Gastroesophageal sphincter (tissue), 3 donors: ENCODE measurements at regions not wholly inside any gene's neighbourhood (a gene's known extent, or its start where the extent isn't known, plus 50 kb on each side); places are given as distances from the start of the nearest gene placed in this dataset.
"Not testable (repeated sequence)": the region's sequence is repeated elsewhere in the genome, so short reads cannot be mapped to it uniquely, and the experiment has no call there.

Experiments
- POLR2A ChIP-seq, 2 donors: fragments of 450-650 bp; IDR thresholded peaks; one replicate each; pipeline ENCODE4 v1.6.1; 2017; ENCODE audit warnings: antibody characterized with exemption in 2 of 2, mild to moderate bottlenecking in 2 of 2, moderate library complexity in 1 of 2
- POLR2AphosphoS5 ChIP-seq: sonication (generic); formaldehyde crosslinking; IDR thresholded peaks from one replicate; pipeline ENCODE4 v1.6.1; 2017; ENCODE audit warnings: antibody characterized with exemption
- TF ChIP-seq, protein P1 (sequence below), 4 experiments: fragments of 200-600 bp in 2 of 4; fragments of 450-650 bp in 2 of 4; sonication (generic) in 1 of 4; IDR thresholded peaks; one replicate each; pipeline ENCODE4 v1.5.1; 2017 to 2019; ENCODE audit warnings: antibody characterized with exemption in 4 of 4, mild to moderate bottlenecking in 2 of 4, moderate library complexity in 2 of 4

DNA sequence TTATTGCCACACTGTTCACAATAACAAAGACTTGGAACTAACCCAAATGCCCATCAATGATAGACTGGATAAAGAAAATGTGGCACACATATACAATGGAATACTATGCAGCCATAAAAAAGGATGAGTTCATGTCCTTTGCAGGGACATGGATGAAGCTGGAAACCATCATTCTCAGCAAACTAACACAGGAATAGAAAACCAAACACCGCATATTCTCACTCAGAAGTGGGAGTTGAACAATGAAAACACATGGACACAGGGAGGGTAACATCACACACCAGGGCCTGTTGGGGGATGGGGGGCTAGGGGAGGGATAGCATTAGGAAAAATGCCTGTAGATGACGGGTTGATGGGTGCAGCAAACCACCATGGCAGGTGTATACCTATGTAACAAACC is 76.5 kb upstream of the SLC35F3 start:
- TF ChIP-seq, protein P1, sequence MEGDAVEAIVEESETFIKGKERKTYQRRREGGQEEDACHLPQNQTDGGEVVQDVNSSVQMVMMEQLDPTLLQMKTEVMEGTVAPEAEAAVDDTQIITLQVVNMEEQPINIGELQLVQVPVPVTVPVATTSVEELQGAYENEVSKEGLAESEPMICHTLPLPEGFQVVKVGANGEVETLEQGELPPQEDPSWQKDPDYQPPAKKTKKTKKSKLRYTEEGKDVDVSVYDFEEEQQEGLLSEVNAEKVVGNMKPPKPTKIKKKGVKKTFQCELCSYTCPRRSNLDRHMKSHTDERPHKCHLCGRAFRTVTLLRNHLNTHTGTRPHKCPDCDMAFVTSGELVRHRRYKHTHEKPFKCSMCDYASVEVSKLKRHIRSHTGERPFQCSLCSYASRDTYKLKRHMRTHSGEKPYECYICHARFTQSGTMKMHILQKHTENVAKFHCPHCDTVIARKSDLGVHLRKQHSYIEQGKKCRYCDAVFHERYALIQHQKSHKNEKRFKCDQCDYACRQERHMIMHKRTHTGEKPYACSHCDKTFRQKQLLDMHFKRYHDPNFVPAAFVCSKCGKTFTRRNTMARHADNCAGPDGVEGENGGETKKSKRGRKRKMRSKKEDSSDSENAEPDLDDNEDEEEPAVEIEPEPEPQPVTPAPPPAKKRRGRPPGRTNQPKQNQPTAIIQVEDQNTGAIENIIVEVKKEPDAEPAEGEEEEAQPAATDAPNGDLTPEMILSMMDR (IDR thresholded peaks at IDR 0.05), result not testable (repeated sequence)
- not testable (repeated sequence) for TF ChIP-seq POLR2AphosphoS5; POLR2A (IDR thresholded peaks at IDR 0.05)
